HFF-Myc (cell line): ENCODE measurements at regions not wholly inside any gene's neighbourhood (a gene's known extent, or its start where the extent isn't known, plus 50 kb on each side); places are given as distances from the start of the nearest gene placed in this dataset.
A peak's percentile ranks its signal among the peaks of the same experiment; 100 is the strongest.

Experiments used
- DNase-seq: peaks from one replicate; pipeline ENCODE4 v3.0.0-alpha.2; 2011; ENCODE audit warnings: low read depth; ENCODE audit errors: extremely low read depth
- H3K4me3 ChIP-seq: replicated peaks from 2 replicates; pipeline ENCODE4 v1.5.1; 2011; ENCODE audit warnings: low read depth, mild to moderate bottlenecking, control low read depth, low read length
- CTCF ChIP-seq: IDR thresholded peaks from 2 replicates; pipeline ENCODE4 v1.5.1; 2012; ENCODE audit warnings: mild to moderate bottlenecking, low read depth, low read length, control low read depth; ENCODE audit errors: missing control alignments

- no peak for TF ChIP-seq CTCF
- DNase-seq: no peak
- H3K4me3 ChIP-seq: no peak overlapping the region
These were observed 95.1 kb upstream of the TMEM170B start for GRCh38 chr6:11442495-11442894.

GRCh38 chr6:11439876-11440275 lies 97.7 kb upstream of the TMEM170B start:
- TF ChIP-seq CTCF: no peak
- no peak overlapping the region for H3K4me3 ChIP-seq
- DNase-seq: no peak

- no peak for DNase-seq
- TF ChIP-seq CTCF: no peak
- H3K4me3 ChIP-seq: no peak overlapping the region
These were observed 98.5 kb upstream of the TMEM170B start for GRCh38 chr6:11439017-11439420.

- no peak overlapping the region for H3K4me3 ChIP-seq
- peak; percentile 76 for DNase-seq
- no peak for TF ChIP-seq CTCF
These were observed 99.6 kb upstream of the TMEM170B start for GRCh38 chr6:11437824-11438459.

GRCh38 chr6:11436508-11437096 lies 100.9 kb upstream of the TMEM170B start:
- no peak for DNase-seq
- no peak for TF ChIP-seq CTCF
- H3K4me3 ChIP-seq: no peak overlapping the region

GRCh38 chr6:11434565-11435326 lies 102.8 kb upstream of the TMEM170B start:
- H3K4me3 ChIP-seq: no peak overlapping the region
- no peak for DNase-seq
- TF ChIP-seq CTCF: no peak
